WTC11 (cell line): ENCODE measurements at regions not wholly inside any gene's neighbourhood (a gene's known extent, or its start where the extent isn't known, plus 50 kb on each side); places are given as distances from the start of the nearest gene placed in this dataset.

Experiments used
- ATAC-seq: fragments of 200-7000 bp; cut with Tn5 transposase; 2 replicates; pipeline ENCODE4 v1.10.0; 2021; ENCODE audit warnings: mild to moderate bottlenecking, moderate library complexity
- CTCF ChIA-PET: fragments of 300-600 bp; sonication (Branson Sonifier 250); formaldehyde crosslinking; loops from one replicate; lab custom pipeline; 2021; ENCODE audit warnings: antibody characterized with exemption; lab: Charles Lee
- POLR2A ChIA-PET: fragments of 350-600 bp; sonication (Branson Sonifier 250); formaldehyde crosslinking; loops from one replicate; lab custom pipeline; 2021; ENCODE audit warnings: antibody characterized with exemption; lab: Charles Lee
- DNase-seq: peaks from one replicate; pipeline ENCODE4 v3.0.0; 2021; ENCODE audit warnings: low spot score
- H3K27ac Mint-ChIP-seq: 2 replicates; pipeline ENCODE4 v1.8.0; 2021; ENCODE audit warnings: mixed read lengths
- H3K27me3 Mint-ChIP-seq: 2 replicates; pipeline ENCODE4 v1.8.0; 2021; ENCODE audit warnings: low read depth, mild to moderate bottlenecking, moderate library complexity, mixed read lengths
- H3K36me3 Mint-ChIP-seq: 2 replicates; pipeline ENCODE4 v1.8.0; 2021; ENCODE audit warnings: mixed read lengths
- H3K4me1 Mint-ChIP-seq: 2 replicates; pipeline ENCODE4 v1.8.0; 2022; ENCODE audit warnings: mixed read lengths
- H3K4me3 Mint-ChIP-seq: 2 replicates; pipeline ENCODE4 v1.8.0; 2021; ENCODE audit warnings: mild to moderate bottlenecking, moderate library complexity, mixed read lengths
- H3K9me3 Mint-ChIP-seq: 2 replicates; pipeline ENCODE4 v1.8.0; 2021; ENCODE audit warnings: mixed read lengths
- EMX1 ChIP-seq: fragments of 250-450 bp; sonication (Bioruptor Pico); IDR thresholded peaks from 2 replicates; pipeline ENCODE4 v1.8.0; 2021; ENCODE audit warnings: mild to moderate bottlenecking
- FOXK1 ChIP-seq: sonication (generic); formaldehyde crosslinking; IDR thresholded peaks from 2 replicates; pipeline ENCODE4 v1.8.0; 2022; ENCODE audit warnings: mild to moderate bottlenecking, moderate library complexity, missing genetic modification reagents
- HMGA2 ChIP-seq: fragments of 250-450 bp; sonication (Bioruptor Pico); IDR thresholded peaks from 2 replicates; pipeline ENCODE4 v1.4.0; 2021; ENCODE audit warnings: mild to moderate bottlenecking, moderate library complexity
- KAT7 ChIP-seq: sonication (generic); formaldehyde crosslinking; IDR thresholded peaks from 2 replicates; pipeline ENCODE4 v1.8.1; 2023; ENCODE audit warnings: missing genetic modification reagents, mild to moderate bottlenecking, borderline replicate concordance
- MXD4 ChIP-seq: fragments of 250-450 bp; sonication (Bioruptor Pico); IDR thresholded peaks from 2 replicates; pipeline ENCODE4 v1.8.0; 2021; ENCODE audit warnings: mild to moderate bottlenecking, moderate library complexity, borderline replicate concordance
- MYBL2 ChIP-seq: sonication (generic); formaldehyde crosslinking; IDR thresholded peaks from 2 replicates; pipeline ENCODE4 v1.8.1; 2023; ENCODE audit warnings: mild to moderate bottlenecking, moderate library complexity, missing genetic modification reagents
- NR3C1 ChIP-seq: sonication (generic); formaldehyde crosslinking; conservative IDR thresholded peaks from 2 replicates; pipeline ENCODE4 v1.8.1; 2023; ENCODE audit warnings: low read depth, mild to moderate bottlenecking, missing genetic modification reagents
- OVOL2 ChIP-seq: fragments of 250-450 bp; sonication (Bioruptor Pico); IDR thresholded peaks from 2 replicates; pipeline ENCODE4 v1.9.0; 2021; ENCODE audit warnings: mild to moderate bottlenecking, borderline replicate concordance
- PRRX2 ChIP-seq: fragments of 250-450 bp; sonication (Bioruptor Pico); IDR thresholded peaks from 2 replicates; pipeline ENCODE4 v1.8.0; 2021; ENCODE audit warnings: mild to moderate bottlenecking
- RELA ChIP-seq: sonication (generic); formaldehyde crosslinking; IDR thresholded peaks from 2 replicates; pipeline ENCODE4 v1.8.1; 2022; ENCODE audit warnings: missing genetic modification reagents, mild to moderate bottlenecking, borderline replicate concordance
- SP1 ChIP-seq: sonication (generic); formaldehyde crosslinking; conservative IDR thresholded peaks from 2 replicates; pipeline ENCODE4 v1.8.1; 2022; ENCODE audit warnings: missing genetic modification reagents
- TP53 ChIP-seq: sonication (generic); formaldehyde crosslinking; IDR thresholded peaks from 2 replicates; pipeline ENCODE4 v1.8.1; 2023; ENCODE audit warnings: mild to moderate bottlenecking, missing genetic modification reagents
- ZNF396 ChIP-seq: fragments of 250-450 bp; sonication (Bioruptor Pico); IDR thresholded peaks from 2 replicates; pipeline ENCODE4 v1.8.0; 2021; ENCODE audit warnings: mild to moderate bottlenecking, moderate library complexity, borderline replicate concordance
- ZNF671 ChIP-seq: fragments of 250-450 bp; sonication (Bioruptor Pico); IDR thresholded peaks from 2 replicates; pipeline ENCODE4 v1.8.0; 2021; ENCODE audit warnings: mild to moderate bottlenecking
- TF ChIP-seq, protein P1 (sequence below): sonication (generic); formaldehyde crosslinking; IDR thresholded peaks from 2 replicates; pipeline ENCODE4 v1.8.1; 2022; ENCODE audit warnings: low read depth, mild to moderate bottlenecking, moderate library complexity, missing genetic modification reagents, borderline replicate concordance
- TF ChIP-seq, protein P2 (sequence below): sonication (generic); formaldehyde crosslinking; conservative IDR thresholded peaks from 2 replicates; pipeline ENCODE4 v1.8.1; 2023; ENCODE audit warnings: mild to moderate bottlenecking, low read depth, missing genetic modification reagents, moderate library complexity
- TF ChIP-seq, protein P3 (sequence below): sonication (generic); formaldehyde crosslinking; IDR thresholded peaks from 2 replicates; pipeline ENCODE4 v1.8.1; 2022; ENCODE audit warnings: low read depth, missing genetic modification reagents, borderline replicate concordance
- TF ChIP-seq, protein P4 (sequence below): fragments of 250-450 bp; sonication (Bioruptor Pico); IDR thresholded peaks from 2 replicates; pipeline ENCODE4 v1.9.0; 2021; ENCODE audit warnings: mild to moderate bottlenecking
- TF ChIP-seq, protein P5 (sequence below): sonication (generic); formaldehyde crosslinking; IDR thresholded peaks from 2 replicates; pipeline ENCODE4 v1.8.0; 2023; ENCODE audit warnings: missing genetic modification reagents, mild to moderate bottlenecking, borderline replicate concordance
- TF ChIP-seq, protein P6 (sequence below): sonication (generic); formaldehyde crosslinking; IDR thresholded peaks from 2 replicates; pipeline ENCODE4 v1.8.1; 2023; ENCODE audit warnings: mild to moderate bottlenecking, missing genetic modification reagents
- TF ChIP-seq, protein P7 (sequence below): sonication (generic); formaldehyde crosslinking; IDR thresholded peaks from 2 replicates; pipeline ENCODE4 v1.8.1; 2023; ENCODE audit warnings: mild to moderate bottlenecking, missing genetic modification reagents, moderate library complexity

DNA sequence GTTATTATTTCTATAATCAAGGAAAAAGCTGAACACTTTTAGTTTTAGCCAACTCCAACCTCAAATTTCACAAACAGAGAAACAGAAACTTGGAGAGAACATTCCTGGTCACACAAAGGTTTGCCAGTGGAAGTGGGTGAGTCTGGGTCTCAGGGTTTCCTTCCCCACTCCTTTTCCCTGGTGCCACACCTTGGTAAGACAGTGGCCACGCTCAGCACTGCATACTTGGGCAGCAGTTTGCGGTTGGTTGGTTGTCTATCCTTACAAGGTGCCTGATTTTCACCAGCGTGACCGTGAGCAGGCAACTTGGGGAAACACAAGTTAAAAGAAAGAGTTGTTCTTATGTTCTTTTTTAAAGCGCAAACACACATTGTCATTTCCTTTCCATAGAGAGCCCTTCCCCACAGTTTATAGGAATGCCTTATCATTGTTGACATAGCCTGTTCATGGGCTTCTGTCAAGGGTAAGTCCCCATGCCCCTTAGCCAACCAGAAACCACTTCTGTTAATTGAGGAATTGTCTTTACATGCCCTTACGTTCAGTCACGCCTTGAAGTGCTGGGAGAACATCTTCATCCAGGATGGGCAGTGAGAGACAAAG is 82.2 kb downstream of the RIN2 start (continued):
- TF ChIP-seq, protein P1, sequence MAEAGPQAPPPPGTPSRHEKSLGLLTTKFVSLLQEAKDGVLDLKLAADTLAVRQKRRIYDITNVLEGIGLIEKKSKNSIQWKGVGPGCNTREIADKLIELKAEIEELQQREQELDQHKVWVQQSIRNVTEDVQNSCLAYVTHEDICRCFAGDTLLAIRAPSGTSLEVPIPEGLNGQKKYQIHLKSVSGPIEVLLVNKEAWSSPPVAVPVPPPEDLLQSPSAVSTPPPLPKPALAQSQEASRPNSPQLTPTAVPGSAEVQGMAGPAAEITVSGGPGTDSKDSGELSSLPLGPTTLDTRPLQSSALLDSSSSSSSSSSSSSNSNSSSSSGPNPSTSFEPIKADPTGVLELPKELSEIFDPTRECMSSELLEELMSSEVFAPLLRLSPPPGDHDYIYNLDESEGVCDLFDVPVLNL = no peak
- TF ChIP-seq SP1 (no peak), MXD4 (no peak), RELA (CRISPR knock-in tag) (no peak), MYBL2 (CRISPR knock-in tag) (no peak)
- TF ChIP-seq, protein P2, sequence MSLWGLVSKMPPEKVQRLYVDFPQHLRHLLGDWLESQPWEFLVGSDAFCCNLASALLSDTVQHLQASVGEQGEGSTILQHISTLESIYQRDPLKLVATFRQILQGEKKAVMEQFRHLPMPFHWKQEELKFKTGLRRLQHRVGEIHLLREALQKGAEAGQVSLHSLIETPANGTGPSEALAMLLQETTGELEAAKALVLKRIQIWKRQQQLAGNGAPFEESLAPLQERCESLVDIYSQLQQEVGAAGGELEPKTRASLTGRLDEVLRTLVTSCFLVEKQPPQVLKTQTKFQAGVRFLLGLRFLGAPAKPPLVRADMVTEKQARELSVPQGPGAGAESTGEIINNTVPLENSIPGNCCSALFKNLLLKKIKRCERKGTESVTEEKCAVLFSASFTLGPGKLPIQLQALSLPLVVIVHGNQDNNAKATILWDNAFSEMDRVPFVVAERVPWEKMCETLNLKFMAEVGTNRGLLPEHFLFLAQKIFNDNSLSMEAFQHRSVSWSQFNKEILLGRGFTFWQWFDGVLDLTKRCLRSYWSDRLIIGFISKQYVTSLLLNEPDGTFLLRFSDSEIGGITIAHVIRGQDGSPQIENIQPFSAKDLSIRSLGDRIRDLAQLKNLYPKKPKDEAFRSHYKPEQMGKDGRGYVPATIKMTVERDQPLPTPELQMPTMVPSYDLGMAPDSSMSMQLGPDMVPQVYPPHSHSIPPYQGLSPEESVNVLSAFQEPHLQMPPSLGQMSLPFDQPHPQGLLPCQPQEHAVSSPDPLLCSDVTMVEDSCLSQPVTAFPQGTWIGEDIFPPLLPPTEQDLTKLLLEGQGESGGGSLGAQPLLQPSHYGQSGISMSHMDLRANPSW (CRISPR knock-in tag) = no peak
- TF ChIP-seq, protein P3, sequence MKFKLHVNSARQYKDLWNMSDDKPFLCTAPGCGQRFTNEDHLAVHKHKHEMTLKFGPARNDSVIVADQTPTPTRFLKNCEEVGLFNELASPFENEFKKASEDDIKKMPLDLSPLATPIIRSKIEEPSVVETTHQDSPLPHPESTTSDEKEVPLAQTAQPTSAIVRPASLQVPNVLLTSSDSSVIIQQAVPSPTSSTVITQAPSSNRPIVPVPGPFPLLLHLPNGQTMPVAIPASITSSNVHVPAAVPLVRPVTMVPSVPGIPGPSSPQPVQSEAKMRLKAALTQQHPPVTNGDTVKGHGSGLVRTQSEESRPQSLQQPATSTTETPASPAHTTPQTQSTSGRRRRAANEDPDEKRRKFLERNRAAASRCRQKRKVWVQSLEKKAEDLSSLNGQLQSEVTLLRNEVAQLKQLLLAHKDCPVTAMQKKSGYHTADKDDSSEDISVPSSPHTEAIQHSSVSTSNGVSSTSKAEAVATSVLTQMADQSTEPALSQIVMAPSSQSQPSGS (CRISPR knock-in tag) = no peak
- TF ChIP-seq, protein P4, sequence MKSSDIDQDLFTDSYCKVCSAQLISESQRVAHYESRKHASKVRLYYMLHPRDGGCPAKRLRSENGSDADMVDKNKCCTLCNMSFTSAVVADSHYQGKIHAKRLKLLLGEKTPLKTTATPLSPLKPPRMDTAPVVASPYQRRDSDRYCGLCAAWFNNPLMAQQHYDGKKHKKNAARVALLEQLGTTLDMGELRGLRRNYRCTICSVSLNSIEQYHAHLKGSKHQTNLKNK (CRISPR knock-in tag) = no peak

DNA sequence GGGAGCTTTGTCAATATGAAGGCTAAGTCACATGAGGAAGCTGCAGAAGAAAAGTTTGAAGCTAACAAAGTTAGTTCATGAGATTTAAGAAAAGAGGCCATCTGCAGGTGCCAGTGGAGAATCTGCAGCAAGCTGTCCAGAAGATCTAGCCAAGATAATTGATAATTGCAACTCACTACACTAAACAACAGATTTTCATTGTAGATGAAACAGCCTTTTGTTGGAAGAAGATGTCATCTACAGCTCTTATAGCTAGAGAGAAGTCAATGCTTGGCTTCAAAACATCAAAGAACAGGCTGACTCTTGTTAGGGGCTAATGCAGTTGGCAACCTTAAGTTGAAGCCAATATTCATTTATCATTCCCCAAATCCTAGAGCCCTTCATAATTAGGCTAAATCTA is 83.7 kb downstream of the RIN2 start:
- H3K27ac Mint-ChIP-seq = no peak overlapping the region
- DNase-seq (no peak), ATAC-seq (no peak)
- H3K4me3 Mint-ChIP-seq = no peak overlapping the region
- no peaks in the 10 kb centered on the region; the same call in 1 of the 2 replicates for H3K27me3 Mint-ChIP-seq
- CTCF ChIA-PET = no interaction called here
- POLR2A ChIA-PET = no interaction called here
- H3K36me3 Mint-ChIP-seq = no peaks in the 10 kb centered on the region
- no peaks in the 10 kb centered on the region for H3K4me1 Mint-ChIP-seq
- peaks cover 9% of the 10 kb centered on the region for H3K9me3 Mint-ChIP-seq
- TF ChIP-seq FOXK1 (CRISPR knock-in tag) (no peak), EMX1 (CRISPR knock-in tag) (no peak), HMGA2 (CRISPR knock-in tag) (no peak), NR3C1 (no peak), PRRX2 (CRISPR knock-in tag) (no peak), KAT7 (no peak), ZNF396 (CRISPR knock-in tag) (no peak), TP53 (CRISPR knock-in tag) (no peak), OVOL2 (CRISPR knock-in tag) (no peak), MYBL2 (CRISPR knock-in tag) (no peak), ZNF671 (CRISPR knock-in tag) (no peak)
- TF ChIP-seq, protein P5, sequence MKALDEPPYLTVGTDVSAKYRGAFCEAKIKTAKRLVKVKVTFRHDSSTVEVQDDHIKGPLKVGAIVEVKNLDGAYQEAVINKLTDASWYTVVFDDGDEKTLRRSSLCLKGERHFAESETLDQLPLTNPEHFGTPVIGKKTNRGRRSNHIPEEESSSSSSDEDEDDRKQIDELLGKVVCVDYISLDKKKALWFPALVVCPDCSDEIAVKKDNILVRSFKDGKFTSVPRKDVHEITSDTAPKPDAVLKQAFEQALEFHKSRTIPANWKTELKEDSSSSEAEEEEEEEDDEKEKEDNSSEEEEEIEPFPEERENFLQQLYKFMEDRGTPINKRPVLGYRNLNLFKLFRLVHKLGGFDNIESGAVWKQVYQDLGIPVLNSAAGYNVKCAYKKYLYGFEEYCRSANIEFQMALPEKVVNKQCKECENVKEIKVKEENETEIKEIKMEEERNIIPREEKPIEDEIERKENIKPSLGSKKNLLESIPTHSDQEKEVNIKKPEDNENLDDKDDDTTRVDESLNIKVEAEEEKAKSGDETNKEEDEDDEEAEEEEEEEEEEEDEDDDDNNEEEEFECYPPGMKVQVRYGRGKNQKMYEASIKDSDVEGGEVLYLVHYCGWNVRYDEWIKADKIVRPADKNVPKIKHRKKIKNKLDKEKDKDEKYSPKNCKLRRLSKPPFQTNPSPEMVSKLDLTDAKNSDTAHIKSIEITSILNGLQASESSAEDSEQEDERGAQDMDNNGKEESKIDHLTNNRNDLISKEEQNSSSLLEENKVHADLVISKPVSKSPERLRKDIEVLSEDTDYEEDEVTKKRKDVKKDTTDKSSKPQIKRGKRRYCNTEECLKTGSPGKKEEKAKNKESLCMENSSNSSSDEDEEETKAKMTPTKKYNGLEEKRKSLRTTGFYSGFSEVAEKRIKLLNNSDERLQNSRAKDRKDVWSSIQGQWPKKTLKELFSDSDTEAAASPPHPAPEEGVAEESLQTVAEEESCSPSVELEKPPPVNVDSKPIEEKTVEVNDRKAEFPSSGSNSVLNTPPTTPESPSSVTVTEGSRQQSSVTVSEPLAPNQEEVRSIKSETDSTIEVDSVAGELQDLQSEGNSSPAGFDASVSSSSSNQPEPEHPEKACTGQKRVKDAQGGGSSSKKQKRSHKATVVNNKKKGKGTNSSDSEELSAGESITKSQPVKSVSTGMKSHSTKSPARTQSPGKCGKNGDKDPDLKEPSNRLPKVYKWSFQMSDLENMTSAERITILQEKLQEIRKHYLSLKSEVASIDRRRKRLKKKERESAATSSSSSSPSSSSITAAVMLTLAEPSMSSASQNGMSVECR = no peak
- TF ChIP-seq, protein P6, sequence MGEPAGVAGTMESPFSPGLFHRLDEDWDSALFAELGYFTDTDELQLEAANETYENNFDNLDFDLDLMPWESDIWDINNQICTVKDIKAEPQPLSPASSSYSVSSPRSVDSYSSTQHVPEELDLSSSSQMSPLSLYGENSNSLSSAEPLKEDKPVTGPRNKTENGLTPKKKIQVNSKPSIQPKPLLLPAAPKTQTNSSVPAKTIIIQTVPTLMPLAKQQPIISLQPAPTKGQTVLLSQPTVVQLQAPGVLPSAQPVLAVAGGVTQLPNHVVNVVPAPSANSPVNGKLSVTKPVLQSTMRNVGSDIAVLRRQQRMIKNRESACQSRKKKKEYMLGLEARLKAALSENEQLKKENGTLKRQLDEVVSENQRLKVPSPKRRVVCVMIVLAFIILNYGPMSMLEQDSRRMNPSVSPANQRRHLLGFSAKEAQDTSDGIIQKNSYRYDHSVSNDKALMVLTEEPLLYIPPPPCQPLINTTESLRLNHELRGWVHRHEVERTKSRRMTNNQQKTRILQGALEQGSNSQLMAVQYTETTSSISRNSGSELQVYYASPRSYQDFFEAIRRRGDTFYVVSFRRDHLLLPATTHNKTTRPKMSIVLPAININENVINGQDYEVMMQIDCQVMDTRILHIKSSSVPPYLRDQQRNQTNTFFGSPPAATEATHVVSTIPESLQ (CRISPR knock-in tag) = no peak
- TF ChIP-seq, protein P2 (CRISPR knock-in tag) = no peak
- TF ChIP-seq, protein P7, sequence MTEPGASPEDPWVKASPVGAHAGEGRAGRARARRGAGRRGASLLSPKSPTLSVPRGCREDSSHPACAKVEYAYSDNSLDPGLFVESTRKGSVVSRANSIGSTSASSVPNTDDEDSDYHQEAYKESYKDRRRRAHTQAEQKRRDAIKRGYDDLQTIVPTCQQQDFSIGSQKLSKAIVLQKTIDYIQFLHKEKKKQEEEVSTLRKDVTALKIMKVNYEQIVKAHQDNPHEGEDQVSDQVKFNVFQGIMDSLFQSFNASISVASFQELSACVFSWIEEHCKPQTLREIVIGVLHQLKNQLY = no peak
